Dermis blood vessel endothelial cell (primary cell): ENCODE measurements at regions not wholly inside any gene's neighbourhood (a gene's known extent, or its start where the extent isn't known, plus 50 kb on each side); places are given as distances from the start of the nearest gene placed in this dataset.
A peak's percentile ranks its signal among the peaks of the same experiment; 100 is the strongest.

Source experiments
- DNase-seq: peaks from one replicate; pipeline ENCODE4 v3.0.0; 2010

DNA sequence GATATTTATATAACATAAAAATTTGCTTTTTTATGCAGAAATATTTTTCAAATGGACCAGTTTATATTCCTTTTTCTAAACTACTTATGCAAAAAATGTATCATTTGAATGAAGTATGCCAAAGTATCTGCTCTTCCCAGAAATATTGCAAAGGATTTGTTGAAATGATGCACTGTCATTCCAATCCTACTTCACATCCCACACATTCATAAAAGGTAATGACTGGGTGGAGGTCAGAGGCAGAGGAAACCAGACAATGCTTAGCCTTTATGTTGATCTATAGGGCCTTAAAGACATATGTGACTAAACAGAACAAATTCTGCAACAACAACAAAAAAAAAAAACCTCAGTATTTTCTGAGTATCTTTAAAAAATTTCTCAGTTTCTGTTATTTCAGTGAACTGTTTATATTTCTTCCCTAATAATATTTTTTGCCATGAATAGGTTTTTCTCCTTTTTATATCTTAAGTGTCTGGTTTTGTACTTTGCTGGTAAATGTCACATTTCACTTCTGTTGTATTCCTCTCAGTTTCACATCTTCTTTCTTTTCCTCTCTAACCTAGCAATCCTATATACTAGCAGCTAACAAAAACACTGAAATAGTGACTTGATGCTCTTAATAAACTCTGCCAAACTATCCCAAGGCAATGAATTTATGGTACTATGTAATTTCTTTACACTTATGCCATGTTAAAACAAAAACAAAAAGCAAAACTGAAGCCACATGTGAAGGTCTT, 374.1 kb downstream of the BCKDHB start:
- DNase-seq: no peak

DNA sequence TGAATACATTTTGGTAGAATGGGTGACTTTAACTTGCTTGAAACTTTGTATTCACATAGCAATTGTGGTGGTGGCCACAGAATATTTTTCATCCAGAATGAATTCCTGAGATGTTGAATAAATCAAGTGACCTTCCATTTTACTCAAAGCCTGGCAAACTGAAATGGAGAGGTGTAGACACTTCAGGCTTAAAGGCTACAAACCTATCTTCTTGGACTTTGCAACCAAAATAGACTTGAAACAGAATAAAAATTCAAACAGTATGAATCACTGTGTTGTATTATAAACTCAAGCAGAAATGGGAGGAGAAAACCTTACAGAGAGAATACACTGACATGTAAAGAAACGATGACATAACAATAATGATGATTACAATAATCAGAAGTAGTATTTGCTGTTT, 371.6 kb downstream of the BCKDHB start:
- DNase-seq: no peak

DNA sequence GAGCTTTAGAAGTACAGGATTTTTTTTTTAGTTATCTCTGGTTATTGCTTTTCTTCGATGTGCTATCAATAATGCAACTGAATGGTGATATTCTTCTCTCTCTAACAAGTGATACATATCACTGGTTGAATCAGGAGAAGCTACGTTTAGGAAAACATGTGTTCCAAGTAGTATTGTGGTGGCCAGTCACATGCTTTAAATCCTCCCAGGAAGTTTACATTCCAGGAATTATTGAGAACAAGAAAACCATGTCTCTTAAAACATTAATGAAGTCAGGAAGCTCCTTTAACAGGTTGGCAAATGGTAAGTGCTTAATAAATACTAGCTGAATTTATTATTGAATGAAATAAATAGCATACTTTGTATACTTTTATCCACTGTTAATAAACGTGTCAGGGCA, 371.1 kb downstream of the BCKDHB start:
- no peak for DNase-seq

DNA sequence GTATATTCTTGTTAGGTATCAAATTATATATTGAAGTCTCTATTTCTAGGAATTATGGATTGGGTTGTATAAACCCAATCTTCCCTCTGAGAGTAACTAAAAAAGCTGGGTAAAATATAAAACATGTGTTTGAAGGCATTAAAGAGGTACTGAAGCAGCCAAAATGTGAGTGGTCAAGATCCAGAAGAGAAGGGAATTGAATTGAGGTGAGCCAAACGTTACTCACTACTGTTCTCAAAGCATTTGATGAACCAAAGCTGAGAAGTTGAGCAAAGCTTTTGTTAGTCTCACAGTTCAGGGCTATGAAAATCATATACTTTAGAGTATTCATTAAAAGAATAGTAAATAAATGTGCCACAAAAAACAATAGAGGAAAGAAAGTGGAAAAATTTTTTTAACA, 365.8 kb downstream of the BCKDHB start:
- DNase-seq: no peak

DNA sequence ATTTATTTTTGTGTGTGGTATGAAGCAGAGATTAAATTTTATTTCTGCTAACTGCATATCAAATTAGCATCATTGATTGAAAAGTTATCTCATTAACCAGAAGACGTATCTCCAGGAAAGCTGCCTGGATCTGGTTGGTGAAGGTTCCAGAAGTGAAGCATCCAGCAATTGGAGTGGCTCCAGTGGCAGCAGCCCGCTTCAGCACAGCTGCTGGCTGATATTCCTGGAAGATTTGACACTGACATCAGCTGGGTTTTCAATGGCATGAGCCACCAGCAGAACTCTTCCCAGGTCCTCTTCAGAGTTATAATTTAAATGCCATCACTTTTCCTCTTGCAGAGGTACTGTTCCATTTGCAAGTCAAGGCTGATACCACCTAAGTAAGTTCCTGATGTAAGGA, 363.5 kb downstream of the BCKDHB start:
- no peak for DNase-seq

DNA sequence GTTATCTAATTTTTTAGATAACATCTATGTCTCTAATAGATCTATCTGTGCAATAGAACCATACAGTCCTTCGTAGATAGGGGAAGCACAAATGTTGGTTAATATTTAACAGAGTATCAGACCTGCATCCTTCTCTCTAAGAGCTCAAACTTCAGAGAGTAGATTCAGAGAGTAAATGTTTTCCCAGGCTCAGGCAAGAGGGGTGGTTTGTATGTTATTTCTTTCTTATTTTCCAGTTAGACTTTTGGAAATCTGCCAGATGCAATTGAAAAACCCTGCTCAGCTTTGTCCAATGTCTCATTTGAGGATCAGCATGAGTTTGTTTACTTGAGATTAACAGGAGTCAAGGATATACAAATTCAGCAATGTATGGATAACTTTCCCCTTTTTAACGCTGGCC, 361.9 kb downstream of the BCKDHB start:
- no peak for DNase-seq

DNA sequence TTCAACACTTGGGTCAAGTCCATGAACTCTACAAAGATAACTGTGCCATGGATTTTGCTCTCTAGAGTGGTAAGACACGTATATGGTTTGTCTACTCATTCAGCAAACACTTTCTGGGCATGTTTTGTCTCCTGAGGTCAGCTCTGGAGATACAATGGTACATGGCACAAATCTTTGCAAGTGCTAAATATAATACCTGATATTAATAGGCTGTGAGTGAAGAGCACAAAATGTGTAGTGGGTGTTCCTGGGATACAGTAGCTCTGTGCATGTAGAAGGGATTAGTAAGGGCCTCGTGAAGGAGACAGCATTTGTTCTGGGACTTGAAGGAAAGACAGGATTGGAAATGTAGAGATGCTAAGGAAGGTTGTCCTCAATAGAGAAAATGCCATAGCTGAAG, 360.9 kb downstream of the BCKDHB start:
- DNase-seq: no peak

DNA sequence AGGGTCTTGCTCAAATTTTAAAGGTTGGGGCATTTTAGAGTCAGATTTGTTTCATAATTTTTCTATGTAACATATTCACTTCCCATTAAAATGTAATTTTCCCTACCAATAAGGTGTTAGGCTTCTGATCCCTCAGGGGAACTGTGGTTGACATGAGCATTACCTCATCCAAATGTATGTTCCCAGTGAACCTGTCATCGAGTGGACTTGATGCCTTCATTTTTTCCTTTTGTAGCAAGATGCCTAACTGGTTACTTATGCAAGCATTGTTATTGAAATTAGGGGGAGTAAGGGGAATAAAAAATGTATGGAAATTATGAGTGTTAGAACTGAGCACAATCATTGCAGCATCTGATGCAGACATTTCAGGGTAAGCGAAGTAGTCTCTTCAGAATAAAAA, 360.5 kb downstream of the BCKDHB start:
- no peak for DNase-seq

DNA sequence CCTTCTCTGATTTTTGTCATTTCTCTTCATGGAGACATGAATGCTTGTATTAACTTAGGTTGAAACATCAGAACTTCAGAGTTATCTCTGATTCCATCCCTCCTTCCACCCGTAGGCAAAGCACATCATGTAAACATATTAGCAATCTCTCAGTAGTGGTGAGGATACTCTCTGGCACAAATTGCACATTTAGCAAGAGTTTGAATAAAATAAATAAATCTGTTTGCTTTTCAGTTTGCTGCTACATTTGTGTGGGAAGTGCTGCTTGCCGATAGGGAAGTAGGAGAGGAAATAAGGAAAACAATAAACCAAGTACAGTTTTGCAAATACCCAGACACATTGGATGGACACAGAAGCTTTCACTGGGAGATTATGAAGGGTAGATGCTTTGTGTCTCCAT, 359.0 kb downstream of the BCKDHB start:
- DNase-seq: no peak

DNA sequence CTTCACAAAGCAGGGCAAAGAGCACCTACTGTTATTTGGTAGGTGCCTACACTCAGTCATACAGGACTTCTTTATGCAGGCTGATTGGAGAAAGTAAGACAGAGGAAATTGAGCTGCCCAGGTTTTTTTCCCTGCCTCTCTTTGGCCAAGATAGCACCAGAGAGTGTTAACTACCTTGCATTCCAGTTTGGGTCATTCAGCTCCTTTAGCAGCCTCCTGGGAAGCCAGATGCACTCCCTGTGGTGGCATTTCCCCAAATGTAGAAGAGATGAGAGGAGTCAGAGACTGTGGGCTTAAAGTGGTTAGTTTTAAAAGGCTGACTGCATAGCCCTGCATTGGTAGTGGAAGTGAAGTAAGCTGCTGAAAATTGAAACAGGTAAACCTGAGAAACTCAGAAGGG, 358.4 kb downstream of the BCKDHB start:
- DNase-seq: no peak

DNA sequence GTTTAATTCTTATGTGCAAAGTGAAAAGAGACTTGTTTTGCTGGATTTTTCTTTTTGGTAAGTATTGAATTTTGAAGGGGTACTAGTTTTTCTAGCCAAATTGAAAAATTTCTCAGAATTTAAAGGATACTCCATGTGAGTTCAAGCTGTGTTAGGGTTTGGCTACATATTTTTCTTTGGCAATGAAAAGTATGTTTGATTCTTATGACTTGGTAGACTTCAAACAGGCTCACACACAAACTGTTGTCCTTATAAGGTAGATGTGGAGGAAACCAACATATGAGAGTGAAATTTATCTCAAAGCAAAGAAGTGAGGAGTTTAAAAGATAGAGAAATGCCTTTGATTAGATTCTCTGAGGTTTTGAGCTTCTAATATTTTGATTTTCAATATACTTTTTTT, 356.7 kb downstream of the BCKDHB start:
- DNase-seq: no peak

DNA sequence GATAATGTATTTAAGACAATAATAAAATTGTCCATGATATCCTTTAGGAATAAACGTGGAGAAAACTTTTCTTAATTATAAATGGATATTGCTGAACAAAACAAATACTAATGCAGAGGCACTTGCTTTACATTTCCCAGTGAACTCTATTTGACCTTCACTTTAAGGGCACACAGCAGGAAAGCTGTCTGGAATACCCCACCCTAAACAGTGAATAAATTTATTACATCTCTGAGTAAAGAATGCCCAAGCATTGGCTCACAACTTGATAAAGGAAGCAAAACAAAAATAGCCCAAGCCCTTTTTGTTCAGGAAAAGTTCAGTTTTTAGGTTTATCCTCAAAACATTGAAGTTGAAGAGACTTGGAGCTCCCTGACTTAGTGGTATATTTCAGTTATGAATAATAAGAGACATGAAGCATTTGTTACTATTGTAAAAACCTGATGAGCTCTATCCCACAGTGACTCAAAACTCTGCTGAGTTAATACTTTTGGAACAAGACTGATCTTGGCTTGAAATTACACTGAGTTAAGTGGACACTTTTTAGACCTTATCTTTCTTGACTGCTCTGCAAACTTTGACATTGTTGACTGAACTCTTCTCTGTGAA, 353.9 kb downstream of the BCKDHB start:
- no peak for DNase-seq

DNA sequence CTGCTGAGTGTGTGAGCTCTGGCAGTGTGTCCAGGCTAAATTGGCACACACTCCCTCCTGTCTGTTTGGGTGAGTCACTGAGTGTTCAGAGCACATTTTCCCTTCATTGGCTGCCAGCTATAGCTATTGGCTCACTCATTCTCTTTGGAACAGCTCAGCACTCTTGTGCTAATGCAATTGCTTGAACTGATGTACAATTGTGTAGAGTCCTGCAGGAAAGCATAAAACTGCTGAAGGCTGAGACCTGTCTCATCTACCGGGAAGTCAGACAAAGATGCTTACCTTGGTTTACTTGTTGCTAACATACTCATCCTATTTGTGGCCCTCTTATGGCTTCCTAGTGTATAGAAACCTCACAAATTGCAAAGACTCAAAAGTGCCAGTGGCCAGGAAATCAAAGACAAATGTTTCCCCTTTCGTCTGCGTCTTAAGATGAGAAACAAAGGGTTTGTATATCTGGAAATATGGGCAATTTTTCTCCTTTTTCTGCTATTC, 351.0 kb downstream of the BCKDHB start:
- peak; percentile 92 for DNase-seq

DNA sequence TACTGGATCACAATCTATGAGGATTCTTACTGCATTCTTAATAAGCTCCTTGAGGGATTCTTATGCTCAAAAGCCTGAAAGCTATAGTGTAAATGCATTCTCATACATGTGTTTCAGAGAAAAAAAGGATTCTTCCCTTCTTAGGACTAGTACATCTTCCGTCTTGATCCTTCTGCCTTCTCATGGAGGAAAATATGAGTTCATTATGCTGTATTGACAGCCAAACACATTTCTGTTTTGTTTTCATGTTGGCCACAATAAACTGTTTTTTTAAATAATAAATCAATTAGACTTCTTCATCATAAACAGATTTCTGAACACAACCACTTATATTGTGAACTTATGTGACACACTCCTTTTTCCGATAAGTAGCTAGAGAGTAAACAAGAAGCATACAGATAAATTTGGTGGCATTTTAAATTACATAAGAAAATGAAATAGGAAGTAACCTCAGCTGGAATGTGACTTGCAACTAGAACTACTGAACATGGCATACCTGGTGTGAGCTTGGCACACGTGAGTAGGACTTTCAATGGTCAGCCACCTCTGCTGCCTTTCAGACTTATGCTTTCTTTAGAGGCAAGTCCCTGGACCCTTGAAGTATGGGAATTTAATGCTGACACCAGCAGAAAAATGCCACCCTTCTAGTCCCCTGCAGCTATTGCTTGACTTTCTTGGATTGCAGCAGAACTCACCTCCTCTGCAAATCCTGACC, 350.4 kb downstream of the BCKDHB start:
- no peak for DNase-seq

DNA sequence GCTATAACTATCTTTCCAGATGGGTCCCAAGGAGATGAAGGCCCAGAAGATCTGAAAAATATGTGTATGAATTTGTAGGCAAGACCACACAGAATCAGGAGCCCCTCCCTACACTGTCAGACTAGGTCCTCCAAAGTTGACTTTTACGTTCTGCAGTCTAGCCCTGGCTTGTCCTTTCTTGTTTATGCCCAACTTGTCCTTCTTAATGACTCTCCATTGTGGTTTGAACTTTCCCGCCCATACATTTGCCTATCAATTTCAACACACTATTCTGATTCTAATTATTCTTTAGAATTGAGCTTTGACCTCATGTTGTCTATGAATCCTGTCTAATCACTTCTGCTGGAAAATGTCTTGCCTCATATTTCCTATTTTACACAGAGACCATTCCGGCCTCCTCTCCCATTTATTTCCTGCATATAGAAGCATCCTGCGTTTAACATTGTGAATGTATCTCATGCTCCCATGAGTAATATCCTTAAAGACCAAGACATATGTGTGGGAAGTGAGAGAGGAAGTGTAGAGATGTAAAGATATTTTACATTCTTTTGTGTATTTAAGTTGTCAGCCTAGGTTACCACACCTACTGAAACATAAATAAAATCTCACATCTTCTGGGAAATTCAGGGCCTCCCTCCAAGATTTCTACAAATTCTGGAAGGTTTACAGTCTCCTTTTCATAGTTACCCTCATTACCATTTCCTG, 348.3 kb downstream of the BCKDHB start:
- peak; percentile 73 for DNase-seq

DNA sequence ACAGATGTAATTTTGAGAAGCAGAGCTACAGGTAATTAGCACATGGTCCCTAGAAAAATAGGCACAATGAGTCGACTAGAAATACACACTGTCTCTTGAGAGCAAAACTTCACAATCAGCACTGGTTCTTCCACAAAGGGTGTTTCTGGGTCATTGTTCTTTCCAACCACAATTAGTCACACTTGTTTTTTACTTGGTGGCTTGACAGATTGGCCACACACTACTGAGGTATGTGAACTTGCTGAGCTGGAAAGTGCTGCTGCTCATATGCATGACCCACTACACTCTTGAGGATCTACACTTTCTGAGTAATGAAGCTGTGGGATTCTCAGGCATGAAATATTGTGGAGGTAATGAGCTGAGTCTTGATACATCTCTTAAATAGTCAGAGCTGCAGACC, 347.7 kb downstream of the BCKDHB start:
- DNase-seq: peak; percentile 77

DNA sequence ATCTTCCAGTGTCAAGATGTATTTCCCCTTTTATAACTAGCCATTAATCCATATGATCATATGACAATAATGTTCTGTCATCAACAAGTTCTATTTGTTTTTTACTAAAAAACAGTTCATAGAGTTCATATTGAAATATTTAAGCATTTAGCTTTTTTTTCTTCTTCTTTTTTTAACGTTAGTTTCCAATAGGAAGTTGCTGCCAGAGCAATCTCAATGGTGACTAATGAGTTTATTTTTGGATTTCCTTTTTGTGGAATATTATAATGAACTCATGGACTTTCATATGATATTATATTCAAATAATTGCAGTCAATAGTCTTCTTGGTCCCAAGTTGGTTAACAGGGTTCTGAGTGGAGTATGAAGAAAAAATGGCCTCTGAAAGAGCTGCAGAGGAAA, 343.3 kb downstream of the BCKDHB start:
- peak; percentile 43 for DNase-seq

DNA sequence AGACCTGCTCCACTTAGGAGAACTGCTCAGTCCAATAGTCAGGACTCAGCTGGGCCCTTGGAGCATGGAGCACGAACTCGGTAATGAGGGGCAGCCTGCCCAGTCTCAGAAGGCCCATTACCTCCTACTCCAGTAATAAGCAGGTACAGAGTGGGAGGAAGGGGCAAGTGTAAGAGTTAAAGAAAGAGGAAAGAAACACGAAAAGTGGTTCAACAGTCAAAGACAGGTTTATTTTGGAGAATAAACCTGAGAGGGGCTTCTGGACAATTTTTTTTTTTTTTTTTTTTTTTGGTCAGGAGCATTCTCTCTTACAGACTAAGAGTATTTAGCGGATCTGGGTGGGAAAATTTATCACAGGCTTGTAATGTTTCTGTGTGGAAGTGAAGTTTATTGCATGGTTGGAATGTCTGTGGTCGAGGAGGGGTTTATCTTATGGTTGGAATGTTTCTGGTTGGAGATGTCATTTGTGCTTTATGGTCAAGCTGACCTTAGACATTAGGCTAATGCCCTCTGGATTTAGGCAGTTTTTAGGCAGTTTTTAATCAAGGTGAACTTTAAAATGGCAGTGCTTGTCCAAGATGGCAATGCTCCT, 340.1 kb downstream of the BCKDHB start:
- no peak for DNase-seq

DNA sequence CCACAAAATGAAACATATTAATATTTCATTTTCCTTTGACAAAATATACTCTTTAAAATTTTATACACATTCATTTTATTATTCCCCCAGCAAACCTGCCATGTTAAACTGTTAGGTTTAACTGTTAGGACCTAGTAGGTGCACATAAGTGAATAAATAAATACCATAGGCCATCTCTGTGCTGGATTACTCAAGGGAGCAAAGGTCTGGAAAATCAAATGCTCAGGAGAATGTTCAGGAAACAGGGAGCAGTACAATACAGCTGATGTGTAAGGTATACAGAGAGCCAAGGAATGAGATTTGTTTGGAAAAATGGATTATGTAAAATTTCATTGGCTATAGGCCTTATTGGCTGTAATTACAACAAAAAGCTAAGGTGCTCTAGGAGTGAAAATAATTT, 339.3 kb downstream of the BCKDHB start:
- no peak for DNase-seq

DNA sequence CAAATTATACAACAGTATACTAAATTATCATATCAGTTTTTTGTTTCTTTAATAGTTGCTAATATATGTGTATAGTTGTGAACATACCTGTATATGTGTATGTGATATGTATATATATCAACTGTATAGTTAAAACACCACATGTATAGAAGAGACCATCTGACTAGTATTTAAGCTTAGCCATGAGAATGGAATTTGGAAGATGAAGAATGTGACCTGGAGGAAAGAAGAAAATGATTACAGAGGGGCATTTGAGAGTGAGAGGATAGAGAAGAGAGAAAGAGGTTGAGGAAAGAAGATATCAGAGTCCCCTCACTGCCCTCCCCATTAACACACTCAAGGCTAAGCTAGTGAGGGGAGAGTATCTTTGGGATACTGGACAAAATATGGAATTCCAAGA, 335.9 kb downstream of the BCKDHB start:
- no peak for DNase-seq

DNA sequence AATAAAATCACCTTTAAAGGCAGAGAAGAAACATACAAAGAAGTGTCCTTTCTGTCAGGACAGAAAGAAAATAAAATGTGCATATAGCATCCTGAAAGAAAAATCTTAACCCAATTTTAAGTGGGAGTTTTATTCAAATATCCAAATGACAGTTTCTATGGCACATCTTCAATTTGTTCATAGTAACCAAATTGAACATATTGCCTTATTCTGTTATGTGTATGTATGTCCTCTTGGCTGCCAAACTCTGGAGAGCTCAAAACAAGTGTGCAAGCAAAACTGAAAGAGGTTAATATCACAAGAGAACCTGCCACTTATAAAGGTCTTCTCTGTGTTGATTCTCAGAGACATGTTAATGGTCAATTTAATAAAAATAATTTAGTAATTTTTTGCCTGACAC, 334.7 kb downstream of the BCKDHB start:
- DNase-seq: no peak

DNA sequence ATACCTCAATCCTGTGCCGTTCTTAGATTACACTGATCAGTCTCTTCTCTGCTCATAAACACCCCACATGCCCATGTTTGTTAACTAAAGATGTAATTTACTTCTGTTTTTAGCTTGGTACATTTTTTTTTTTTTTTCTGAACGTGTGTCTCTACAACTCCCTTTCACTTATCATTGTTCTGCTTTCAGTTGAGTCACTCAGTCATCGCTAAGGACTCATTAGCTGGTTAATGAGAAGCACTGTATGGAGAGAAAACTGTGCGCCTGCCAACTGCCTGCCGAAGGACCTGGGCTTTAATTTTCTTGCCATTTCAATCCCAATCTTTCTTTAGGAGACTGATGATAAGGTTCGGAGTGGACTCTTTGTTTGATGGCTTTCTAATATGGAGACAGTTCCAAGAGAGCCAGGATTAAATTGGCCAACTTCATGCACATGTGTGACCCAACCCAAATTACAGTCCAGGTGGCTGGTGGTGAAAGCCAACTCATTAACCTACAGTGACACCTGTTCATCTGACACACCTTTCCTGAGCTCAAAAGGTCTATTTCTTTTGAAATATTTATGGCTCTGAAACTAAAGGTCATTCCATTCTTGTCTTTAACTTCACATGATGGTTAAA, 334.1 kb downstream of the BCKDHB start:
- no peak for DNase-seq
